ENCODE measurements at regions not wholly inside any gene's neighbourhood (a gene's known extent, or its start where the extent isn't known, plus 50 kb on each side); places are given as distances from the start of the nearest gene placed in this dataset.

GRCh38 chr10:52409195-52409594, 95.1 kb downstream of the DKK1 start:
- no peaks in the 10 kb centered on the region for H3K27me3 ChIP-seq (ENCODE audit: control insufficient read depth in 3 of 3, insufficient read depth in 3 of 3, low read length in 2 of 3)
- no peak overlapping the region for H3K9ac ChIP-seq (ENCODE audit: insufficient read depth in 1 of 2, low read length in 2 of 2)
- 69 to 73% methylated on average over 2 of the region's 2 CpGs for WGBS, 2 donors
- DNase-seq: no peak
- H3K36me3 ChIP-seq (ENCODE audit: control insufficient read depth in 4 of 4, insufficient read depth in 4 of 4, low read length in 4 of 4): no peaks in the 10 kb centered on the region
- H3K4me1 ChIP-seq (ENCODE audit: control insufficient read depth in 5 of 5, insufficient read depth in 5 of 5, low read length in 5 of 5): no peaks in the 10 kb centered on the region
- no peak for ATAC-seq (ENCODE audit: insufficient read depth, low FRiP score)
- H3K9me3 ChIP-seq (ENCODE audit: control insufficient read depth in 4 of 4, insufficient read depth in 3 of 4, low read length in 3 of 4): no peaks in the 10 kb centered on the region
- TF ChIP-seq CTCF (IDR thresholded peaks at IDR 0.05; ENCODE audit: control extremely low read depth, extremely low read depth): no peak
- H3K27ac ChIP-seq (ENCODE audit: low read depth in 1 of 2, low read length in 1 of 2): no peak overlapping the region
- H3K4me3 ChIP-seq: no peak overlapping the region

- 83 to 85% methylated on average over 2 of the region's 2 CpGs for WGBS, 2 donors
- Histone ChIP-seq H3K4me1 (ENCODE audit: control insufficient read depth in 5 of 5, insufficient read depth in 5 of 5, low read length in 5 of 5) (no peaks in the 10 kb centered on the region), H3K27ac (ENCODE audit: low read depth in 1 of 2, low read length in 1 of 2) (no peak overlapping the region), H3K9ac (ENCODE audit: insufficient read depth in 1 of 2, low read length in 2 of 2) (no peak overlapping the region), H3K27me3 (ENCODE audit: control insufficient read depth in 3 of 3, insufficient read depth in 3 of 3, low read length in 2 of 3) (no peaks in the 10 kb centered on the region), H3K9me3 (ENCODE audit: control insufficient read depth in 4 of 4, insufficient read depth in 3 of 4, low read length in 3 of 4) (no peaks in the 10 kb centered on the region), H3K4me3 (no peak overlapping the region), H3K36me3 (ENCODE audit: control insufficient read depth in 4 of 4, insufficient read depth in 4 of 4, low read length in 4 of 4) (no peaks in the 10 kb centered on the region)
- TF ChIP-seq CTCF (IDR thresholded peaks at IDR 0.05; ENCODE audit: control extremely low read depth, extremely low read depth): no peak
- ATAC-seq (ENCODE audit: insufficient read depth, low FRiP score) (no peak), DNase-seq (no peak)
These were observed 95.8 kb downstream of the DKK1 start for GRCh38 chr10:52409928-52410327.

GRCh38 chr10:52410916-52411315, 96.8 kb downstream of the DKK1 start:
- DNase-seq (peak in 1 of 3 donors; percentile 8), ATAC-seq (ENCODE audit: insufficient read depth, low FRiP score) (no peak)
- Histone ChIP-seq H3K4me3 (no peak overlapping the region), H3K27ac (ENCODE audit: low read depth in 1 of 2, low read length in 1 of 2) (no peak overlapping the region), H3K4me1 (ENCODE audit: control insufficient read depth in 5 of 5, insufficient read depth in 5 of 5, low read length in 5 of 5) (no peaks in the 10 kb centered on the region), H3K9ac (ENCODE audit: insufficient read depth in 1 of 2, low read length in 2 of 2) (no peak overlapping the region), H3K27me3 (ENCODE audit: control insufficient read depth in 3 of 3, insufficient read depth in 3 of 3, low read length in 2 of 3) (no peaks in the 10 kb centered on the region), H3K36me3 (ENCODE audit: control insufficient read depth in 4 of 4, insufficient read depth in 4 of 4, low read length in 4 of 4) (no peaks in the 10 kb centered on the region), H3K9me3 (ENCODE audit: control insufficient read depth in 4 of 4, insufficient read depth in 3 of 4, low read length in 3 of 4) (no peaks in the 10 kb centered on the region)
- TF ChIP-seq CTCF (IDR thresholded peaks at IDR 0.05; ENCODE audit: control extremely low read depth, extremely low read depth): no peak
- 86 to 89% methylated on average over 21 of the region's 21 CpGs for WGBS, 2 donors

- Histone ChIP-seq H3K4me3 (no peak overlapping the region), H3K9ac (ENCODE audit: insufficient read depth in 1 of 2, low read length in 2 of 2) (no peak overlapping the region), H3K36me3 (ENCODE audit: control insufficient read depth in 4 of 4, insufficient read depth in 4 of 4, low read length in 4 of 4) (no peaks in the 10 kb centered on the region), H3K4me1 (ENCODE audit: control insufficient read depth in 5 of 5, insufficient read depth in 5 of 5, low read length in 5 of 5) (no peaks in the 10 kb centered on the region), H3K9me3 (ENCODE audit: control insufficient read depth in 4 of 4, insufficient read depth in 3 of 4, low read length in 3 of 4) (no peaks in the 10 kb centered on the region), H3K27ac (ENCODE audit: low read depth in 1 of 2, low read length in 1 of 2) (no peak overlapping the region), H3K27me3 (ENCODE audit: control insufficient read depth in 3 of 3, insufficient read depth in 3 of 3, low read length in 2 of 3) (no peaks in the 10 kb centered on the region)
- DNase-seq (no peak), ATAC-seq (ENCODE audit: insufficient read depth, low FRiP score) (no peak)
- no peak for TF ChIP-seq CTCF (IDR thresholded peaks at IDR 0.05; ENCODE audit: control extremely low read depth, extremely low read depth)
These were observed 105.2 kb downstream of the DKK1 start for GRCh38 chr10:52419281-52419680.

Measured in lung (tissue), 11 donors.